Upper lobe of right lung (tissue), 1 donor: ENCODE measurements at regions not wholly inside any gene's neighbourhood (a gene's known extent, or its start where the extent isn't known, plus 50 kb on each side); places are given as distances from the start of the nearest gene placed in this dataset.

Experiments
- ATAC-seq: fragments of 200-7000 bp; cut with Tn5 transposase; one replicate; pipeline ENCODE4 v1.9.1; 2020; ENCODE audit warnings: mild to moderate bottlenecking, moderate library complexity
- DNase-seq: peaks from one replicate; pipeline ENCODE4 v3.0.0-alpha.2; 2020
- H3K27ac ChIP-seq: fragments of 200-600 bp; one replicate; pipeline ENCODE4 v1.8.0; 2022
- H3K27me3 ChIP-seq: fragments of 200-600 bp; one replicate; pipeline ENCODE4 v1.8.0; 2022; ENCODE audit warnings: mild to moderate bottlenecking
- H3K36me3 ChIP-seq: fragments of 200-600 bp; one replicate; pipeline ENCODE4 v1.8.0; 2022
- H3K4me1 ChIP-seq: fragments of 200-600 bp; one replicate; pipeline ENCODE4 v1.8.0; 2022
- H3K4me3 ChIP-seq: fragments of 200-600 bp; one replicate; pipeline ENCODE4 v1.8.0; 2022; ENCODE audit warnings: mild to moderate bottlenecking
- H3K9me3 ChIP-seq: fragments of 200-600 bp; one replicate; pipeline ENCODE4 v1.8.0; 2022
- intact Hi-C: fragments of 100-400 bp; cut with DNase I; formaldehyde crosslinking; loops from one replicate; pipeline ENCODE4 v1.11.0; 2022
- TF ChIP-seq, protein P1 (sequence below): fragments of 200-600 bp; IDR thresholded peaks from one replicate; pipeline ENCODE4 v1.8.0; 2022; ENCODE audit warnings: antibody characterized with exemption
- donor health status: DM: no; HTN: yes; CAD: no; lungs with severe emphysema.

DNA sequence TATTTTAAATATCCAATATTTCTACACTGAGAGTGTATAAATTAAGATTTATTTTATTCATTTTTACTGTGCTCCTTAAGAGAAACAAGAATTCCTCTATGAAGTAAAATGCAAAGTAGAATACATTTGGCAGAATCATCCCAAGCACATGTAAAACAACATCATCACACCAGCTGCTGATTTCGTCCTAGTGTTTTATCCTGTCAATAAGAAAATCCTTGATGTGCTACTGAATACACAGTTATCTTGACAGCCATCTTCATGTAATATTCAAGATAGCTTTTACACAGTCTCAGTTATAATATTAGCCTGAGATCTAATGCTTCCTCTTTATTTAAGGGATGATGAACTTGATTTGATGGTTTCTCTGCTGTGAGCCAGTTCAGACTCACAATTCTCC, 282.4 kb downstream of the MZT1 start:
- intact Hi-C loops, result no loop called here
- TF ChIP-seq, protein P1, sequence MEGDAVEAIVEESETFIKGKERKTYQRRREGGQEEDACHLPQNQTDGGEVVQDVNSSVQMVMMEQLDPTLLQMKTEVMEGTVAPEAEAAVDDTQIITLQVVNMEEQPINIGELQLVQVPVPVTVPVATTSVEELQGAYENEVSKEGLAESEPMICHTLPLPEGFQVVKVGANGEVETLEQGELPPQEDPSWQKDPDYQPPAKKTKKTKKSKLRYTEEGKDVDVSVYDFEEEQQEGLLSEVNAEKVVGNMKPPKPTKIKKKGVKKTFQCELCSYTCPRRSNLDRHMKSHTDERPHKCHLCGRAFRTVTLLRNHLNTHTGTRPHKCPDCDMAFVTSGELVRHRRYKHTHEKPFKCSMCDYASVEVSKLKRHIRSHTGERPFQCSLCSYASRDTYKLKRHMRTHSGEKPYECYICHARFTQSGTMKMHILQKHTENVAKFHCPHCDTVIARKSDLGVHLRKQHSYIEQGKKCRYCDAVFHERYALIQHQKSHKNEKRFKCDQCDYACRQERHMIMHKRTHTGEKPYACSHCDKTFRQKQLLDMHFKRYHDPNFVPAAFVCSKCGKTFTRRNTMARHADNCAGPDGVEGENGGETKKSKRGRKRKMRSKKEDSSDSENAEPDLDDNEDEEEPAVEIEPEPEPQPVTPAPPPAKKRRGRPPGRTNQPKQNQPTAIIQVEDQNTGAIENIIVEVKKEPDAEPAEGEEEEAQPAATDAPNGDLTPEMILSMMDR, result no peak
- DNase-seq (no peak), ATAC-seq (no peak)
- H3K27me3 ChIP-seq, result no peaks in the 10 kb centered on the region
- H3K4me1 ChIP-seq, result no peaks in the 10 kb centered on the region
- H3K4me3 ChIP-seq, result no peak overlapping the region
- H3K36me3 ChIP-seq, result no peaks in the 10 kb centered on the region
- H3K9me3 ChIP-seq, result no peaks in the 10 kb centered on the region
- no peak overlapping the region for H3K27ac ChIP-seq

GRCh38 chr13:72437458-72437857, 290.0 kb downstream of the MZT1 start:
- H3K27me3 ChIP-seq, result no peaks in the 10 kb centered on the region
- H3K36me3 ChIP-seq, result no peaks in the 10 kb centered on the region
- H3K27ac ChIP-seq, result no peak overlapping the region
- H3K9me3 ChIP-seq, result no peaks in the 10 kb centered on the region
- ATAC-seq (no peak), DNase-seq (no peak)
- H3K4me3 ChIP-seq, result no peak overlapping the region
- intact Hi-C loops, result no loop called here
- no peaks in the 10 kb centered on the region for H3K4me1 ChIP-seq
- TF ChIP-seq, protein P1, result no peak

DNA sequence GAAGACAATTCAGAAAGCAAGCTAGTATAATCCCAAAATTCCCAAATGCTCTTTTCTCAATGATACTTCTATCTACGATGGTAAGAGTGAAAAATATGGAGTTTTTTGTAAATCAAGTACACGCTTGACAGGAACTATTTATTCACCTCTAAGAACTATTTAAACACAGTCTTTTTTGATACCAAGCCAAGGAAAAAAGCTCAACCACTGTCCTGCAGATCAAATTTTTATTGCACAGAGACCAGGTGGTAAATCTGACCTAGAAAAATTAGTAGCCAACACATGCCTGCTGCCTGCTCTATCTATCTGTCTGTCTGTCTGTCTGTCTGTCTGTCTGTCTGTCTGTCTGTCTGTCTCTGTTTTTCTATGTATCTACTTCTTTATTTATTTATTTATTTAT, 292.2 kb downstream of the MZT1 start:
- ATAC-seq (no peak), DNase-seq (no peak)
- H3K4me1 ChIP-seq, result no peaks in the 10 kb centered on the region
- TF ChIP-seq, protein P1, result no peak
- H3K9me3 ChIP-seq, result no peaks in the 10 kb centered on the region
- intact Hi-C loops, result no loop called here
- no peak overlapping the region for H3K27ac ChIP-seq
- no peaks in the 10 kb centered on the region for H3K27me3 ChIP-seq
- H3K36me3 ChIP-seq, result no peaks in the 10 kb centered on the region
- H3K4me3 ChIP-seq, result no peak overlapping the region

- H3K36me3 ChIP-seq, result no peaks in the 10 kb centered on the region
- no peaks in the 10 kb centered on the region for H3K9me3 ChIP-seq
- TF ChIP-seq, protein P1, result no peak
- no peaks in the 10 kb centered on the region for H3K4me1 ChIP-seq
- intact Hi-C loops, result no loop called here
- no peak for ATAC-seq
- DNase-seq, result no peak
- no peak overlapping the region for H3K27ac ChIP-seq
- H3K27me3 ChIP-seq, result no peaks in the 10 kb centered on the region
- no peak overlapping the region for H3K4me3 ChIP-seq
These were observed 295.3 kb downstream of the MZT1 start for GRCh38 chr13:72431981-72432682.

DNA sequence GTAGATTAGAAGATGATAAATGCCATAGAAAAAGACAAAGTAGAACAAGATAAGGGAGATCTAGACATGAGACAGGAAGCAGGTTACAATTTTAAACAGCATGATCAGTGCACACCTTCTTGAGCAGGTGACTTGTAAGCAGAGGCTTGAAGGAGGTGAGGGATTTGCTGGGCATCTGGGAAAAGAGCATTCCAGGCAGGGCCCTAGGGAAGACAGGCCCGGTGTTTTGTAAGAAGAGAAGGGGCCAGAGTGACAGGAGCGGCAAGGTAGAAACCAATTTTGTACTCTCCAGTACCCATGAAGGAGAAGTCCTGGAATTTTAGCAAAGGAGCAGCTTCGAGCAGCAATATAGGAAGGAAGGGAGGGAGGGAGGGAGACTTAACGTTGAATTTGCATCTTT, 296.5 kb downstream of the MZT1 start:
- ATAC-seq, result no peak
- no peaks in the 10 kb centered on the region for H3K9me3 ChIP-seq

More for the DNA sequence above, 296.5 kb downstream of the MZT1 start:
- no peaks in the 10 kb centered on the region for H3K36me3 ChIP-seq
- no peak for DNase-seq
- intact Hi-C loops, result no loop called here
- TF ChIP-seq, protein P1, result no peak
- H3K27ac ChIP-seq, result no peak overlapping the region
- H3K4me1 ChIP-seq, result no peaks in the 10 kb centered on the region
- no peaks in the 10 kb centered on the region for H3K27me3 ChIP-seq
- H3K4me3 ChIP-seq, result no peak overlapping the region
